Panc1 (cell line): ENCODE measurements at regions not wholly inside any gene's neighbourhood (a gene's known extent, or its start where the extent isn't known, plus 50 kb on each side); places are given as distances from the start of the nearest gene placed in this dataset.

ENCODE experiments used
- ATAC-seq: fragments of 200-7000 bp; cut with Tn5 transposase; 2 replicates; pipeline ENCODE4 v1.9.1; 2020; ENCODE audit warnings: mild to moderate bottlenecking, moderate library complexity
- BruUV-seq: library from RNA; stranded (reverse); fragments of 400-500 nt; replicated peaks from 2 replicates; lab custom pipeline; 2021; lab: Mats Ljungman, UMichigan
- CTCF ChIA-PET: fragments of 300-600 bp; sonication (Branson Sonifier 250); formaldehyde crosslinking; loops from one replicate; lab custom pipeline; 2022; ENCODE audit warnings: antibody characterized with exemption; lab: Charles Lee
- POLR2A ChIA-PET: fragments of 300-600 bp; sonication (Branson Sonifier 250); formaldehyde crosslinking; loops from one replicate; lab custom pipeline; 2022; ENCODE audit warnings: antibody characterized with exemption; lab: Charles Lee
- DNase-seq: peaks from one replicate; pipeline ENCODE4 v3.0.0-alpha.2; 2010; ENCODE audit warnings: low read depth, low spot score
- H3K27ac ChIP-seq: 2 replicates; pipeline ENCODE4 v1.5.1; 2011; ENCODE audit warnings: mild to moderate bottlenecking, low read length, inconsistent platforms
- H3K27me3 ChIP-seq: fragments of 200-500 bp; sonication (Bioruptor generic); 2 replicates; pipeline ENCODE4 v1.6.0; 2014; ENCODE audit warnings: low read length, inconsistent platforms; ENCODE audit not compliant: control insufficient read depth, insufficient read depth
- H3K36me3 ChIP-seq: fragments of 200-500 bp; sonication (Bioruptor generic); 2 replicates; pipeline ENCODE4 v1.5.1; 2014; ENCODE audit warnings: inconsistent platforms, mild to moderate bottlenecking, low read length, moderate library complexity; ENCODE audit not compliant: control insufficient read depth, insufficient read depth
- H3K4me1 ChIP-seq: 2 replicates; pipeline ENCODE4 v1.5.1; 2011; ENCODE audit warnings: inconsistent platforms, mild to moderate bottlenecking, low read length, moderate library complexity; ENCODE audit not compliant: control insufficient read depth, insufficient read depth
- H3K4me3 ChIP-seq, 2 experiments: 2 replicates each; pipeline ENCODE4 v1.5.1; 2011 to 2012; ENCODE audit warnings: low read depth in 2 of 2, low read length in 2 of 2, mild to moderate bottlenecking in 2 of 2, inconsistent platforms in 1 of 2, moderate library complexity in 1 of 2
- H3K9me3 ChIP-seq: fragments of 200-500 bp; sonication (Bioruptor generic); 2 replicates; pipeline ENCODE4 v1.5.1; 2014; ENCODE audit warnings: low read depth, mild to moderate bottlenecking, inconsistent platforms, low read length, moderate library complexity; ENCODE audit not compliant: control insufficient read depth, insufficient read depth
- CTCF ChIP-seq: fragments of 450-650 bp; IDR thresholded peaks from 2 replicates; pipeline ENCODE4 v1.5.1; 2017; ENCODE audit warnings: mild to moderate bottlenecking
- POLR2AphosphoS5 ChIP-seq: IDR thresholded peaks from 2 replicates; pipeline ENCODE4 v1.6.1; 2012; ENCODE audit warnings: mild to moderate bottlenecking, low read depth, low read length, moderate library complexity
- SIN3A ChIP-seq: IDR thresholded peaks from 2 replicates; pipeline ENCODE4 v1.6.1; 2012; ENCODE audit warnings: low read depth, mild to moderate bottlenecking, low read length, moderate library complexity, borderline replicate concordance; ENCODE audit not compliant: insufficient read depth
- TCF7L2 ChIP-seq: IDR thresholded peaks from 2 replicates; pipeline ENCODE4 v1.6.1; 2011; ENCODE audit warnings: mild to moderate bottlenecking, low read depth, low read length, inconsistent platforms
- in situ Hi-C: cut with HindIII; loops from 2 replicates; pipeline ENCODE4 v1.10.0; 2016; ENCODE audit warnings: low sequenced_read_pairs, low pct_unique_long_range_greater_than_20kb
- intact Hi-C: fragments of 100-400 bp; cut with micrococcal nuclease; formaldehyde crosslinking; loops from one replicate; pipeline ENCODE4 v1.10.0; 2022; ENCODE audit not compliant: unreplicated experiment
- TF ChIP-seq, protein P1 (sequence below), 2 experiments: IDR thresholded peaks; 2 replicates each; pipeline ENCODE4 v1.6.1; 2011 to 2012; ENCODE audit warnings: low read depth in 2 of 2, control low read depth in 1 of 2, low read length in 1 of 2, mild to moderate bottlenecking in 1 of 2, moderate library complexity in 1 of 2; ENCODE audit not compliant: insufficient read depth in 1 of 2

DNA sequence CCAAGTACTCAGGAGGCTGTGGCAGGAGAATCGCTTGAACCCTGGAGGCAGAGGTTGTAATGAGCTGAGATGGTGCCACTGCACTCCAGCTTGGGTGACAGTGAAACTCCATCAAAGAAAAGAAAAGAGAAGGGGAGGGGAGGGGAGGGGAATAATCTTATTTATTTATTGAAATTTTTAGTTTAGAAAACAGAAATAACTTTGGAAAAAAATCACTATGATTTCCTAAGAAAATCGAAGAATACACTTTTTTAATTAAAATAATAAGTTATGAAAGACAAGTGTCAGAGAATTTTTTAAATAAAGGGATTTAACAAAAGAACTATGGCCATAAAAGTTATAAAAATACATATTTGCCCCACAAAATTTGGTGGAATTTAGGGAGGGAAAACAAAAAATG, 836.9 kb upstream of the HS3ST1 start:
- no peak overlapping the region for H3K4me3 ChIP-seq
- H3K4me1 ChIP-seq = no peaks in the 10 kb centered on the region
- intact Hi-C loops = no loop called here
- ChIA-PET POLR2A (no interaction called here), CTCF (no interaction called here)
- no TSS peak for BruUV-seq
- H3K27ac ChIP-seq = no peak overlapping the region
- in situ Hi-C loops = no loop called here
- TF ChIP-seq TCF7L2 (no peak), POLR2AphosphoS5 (no peak), CTCF (no peak), SIN3A (no peak)
- TF ChIP-seq, protein P1, sequence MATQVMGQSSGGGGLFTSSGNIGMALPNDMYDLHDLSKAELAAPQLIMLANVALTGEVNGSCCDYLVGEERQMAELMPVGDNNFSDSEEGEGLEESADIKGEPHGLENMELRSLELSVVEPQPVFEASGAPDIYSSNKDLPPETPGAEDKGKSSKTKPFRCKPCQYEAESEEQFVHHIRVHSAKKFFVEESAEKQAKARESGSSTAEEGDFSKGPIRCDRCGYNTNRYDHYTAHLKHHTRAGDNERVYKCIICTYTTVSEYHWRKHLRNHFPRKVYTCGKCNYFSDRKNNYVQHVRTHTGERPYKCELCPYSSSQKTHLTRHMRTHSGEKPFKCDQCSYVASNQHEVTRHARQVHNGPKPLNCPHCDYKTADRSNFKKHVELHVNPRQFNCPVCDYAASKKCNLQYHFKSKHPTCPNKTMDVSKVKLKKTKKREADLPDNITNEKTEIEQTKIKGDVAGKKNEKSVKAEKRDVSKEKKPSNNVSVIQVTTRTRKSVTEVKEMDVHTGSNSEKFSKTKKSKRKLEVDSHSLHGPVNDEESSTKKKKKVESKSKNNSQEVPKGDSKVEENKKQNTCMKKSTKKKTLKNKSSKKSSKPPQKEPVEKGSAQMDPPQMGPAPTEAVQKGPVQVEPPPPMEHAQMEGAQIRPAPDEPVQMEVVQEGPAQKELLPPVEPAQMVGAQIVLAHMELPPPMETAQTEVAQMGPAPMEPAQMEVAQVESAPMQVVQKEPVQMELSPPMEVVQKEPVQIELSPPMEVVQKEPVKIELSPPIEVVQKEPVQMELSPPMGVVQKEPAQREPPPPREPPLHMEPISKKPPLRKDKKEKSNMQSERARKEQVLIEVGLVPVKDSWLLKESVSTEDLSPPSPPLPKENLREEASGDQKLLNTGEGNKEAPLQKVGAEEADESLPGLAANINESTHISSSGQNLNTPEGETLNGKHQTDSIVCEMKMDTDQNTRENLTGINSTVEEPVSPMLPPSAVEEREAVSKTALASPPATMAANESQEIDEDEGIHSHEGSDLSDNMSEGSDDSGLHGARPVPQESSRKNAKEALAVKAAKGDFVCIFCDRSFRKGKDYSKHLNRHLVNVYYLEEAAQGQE (IDR thresholded peaks at IDR 0.05; ENCODE audit: insufficient read depth in 1 of 2, low read depth in 2 of 2, low read length in 1 of 2) = no peak
- H3K9me3 ChIP-seq = no peaks in the 10 kb centered on the region
- DNase-seq (no peak), ATAC-seq (no peak)
- H3K27me3 ChIP-seq = no peaks in the 10 kb centered on the region
- no peaks in the 10 kb centered on the region for H3K36me3 ChIP-seq

DNA sequence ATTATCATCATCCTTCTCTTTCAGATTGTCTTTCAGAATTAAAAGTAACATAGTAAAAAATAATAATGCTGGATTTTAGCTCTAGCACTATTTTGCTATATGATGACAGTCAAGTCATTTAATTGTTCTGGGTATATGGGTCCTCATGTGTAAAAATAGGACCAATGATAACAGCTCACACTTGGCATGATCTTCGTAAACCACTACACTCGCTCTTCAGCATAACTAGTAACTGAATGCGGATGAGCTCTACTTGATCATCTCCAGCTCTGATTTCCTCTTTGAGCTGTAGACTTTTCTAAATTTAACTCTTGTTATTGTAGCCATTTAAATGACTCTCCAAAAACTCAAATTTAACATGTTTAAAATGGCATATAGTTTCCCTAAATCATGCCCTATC, 831.8 kb upstream of the HS3ST1 start:
- BruUV-seq = no TSS peak
- Histone ChIP-seq H3K27me3 (no peaks in the 10 kb centered on the region), H3K4me1 (no peaks in the 10 kb centered on the region), H3K9me3 (no peaks in the 10 kb centered on the region), H3K36me3 (no peaks in the 10 kb centered on the region), H3K27ac (no peak overlapping the region), H3K4me3 (no peak overlapping the region)
- TF ChIP-seq SIN3A (no peak), TCF7L2 (no peak), POLR2AphosphoS5 (no peak), CTCF (no peak)
- TF ChIP-seq, protein P1 (IDR thresholded peaks at IDR 0.05; ENCODE audit: insufficient read depth in 1 of 2, low read depth in 2 of 2, low read length in 1 of 2) = no peak
- in situ Hi-C loops = no loop called here
- CTCF ChIA-PET = no interaction called here
- POLR2A ChIA-PET = no interaction called here
- intact Hi-C loops = no loop called here
- no peak for ATAC-seq
- no peak for DNase-seq
